CD4-positive, alpha-beta T cell treated with Interleukin-10 for 1 hour (primary cell): ENCODE measurements at regions not wholly inside any gene's neighbourhood (a gene's known extent, or its start where the extent isn't known, plus 50 kb on each side); places are given as distances from the start of the nearest gene placed in this dataset.

ENCODE experiments used
- DNase-seq: peaks from one replicate; pipeline ENCODE4 v3.0.0-alpha.2; 2020

DNA sequence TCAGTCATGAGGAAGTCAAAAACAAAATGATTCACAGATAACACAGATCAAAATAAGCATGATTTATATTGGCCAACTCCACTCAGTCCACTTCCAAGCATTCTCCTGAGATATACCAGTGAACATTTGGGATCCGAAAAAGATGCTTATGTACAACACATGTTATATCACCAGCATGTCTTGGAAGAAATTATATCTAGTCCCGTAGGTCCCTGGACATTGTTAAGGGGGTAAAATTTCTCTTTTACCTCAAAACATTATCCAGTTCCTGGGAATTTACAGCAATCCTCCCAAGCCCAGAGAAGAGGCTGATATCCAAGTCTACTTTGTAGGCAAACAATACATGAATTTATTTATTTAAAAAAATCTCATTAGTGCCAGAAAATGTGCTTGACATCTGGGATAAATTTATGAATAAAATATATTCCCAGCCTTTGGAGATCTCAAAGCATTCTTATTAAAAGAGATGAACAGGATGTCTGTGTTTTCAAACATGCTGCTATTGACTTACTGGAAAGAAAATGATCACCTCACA, 582.2 kb upstream of the ZWINT start:
- no peak for DNase-seq

DNA sequence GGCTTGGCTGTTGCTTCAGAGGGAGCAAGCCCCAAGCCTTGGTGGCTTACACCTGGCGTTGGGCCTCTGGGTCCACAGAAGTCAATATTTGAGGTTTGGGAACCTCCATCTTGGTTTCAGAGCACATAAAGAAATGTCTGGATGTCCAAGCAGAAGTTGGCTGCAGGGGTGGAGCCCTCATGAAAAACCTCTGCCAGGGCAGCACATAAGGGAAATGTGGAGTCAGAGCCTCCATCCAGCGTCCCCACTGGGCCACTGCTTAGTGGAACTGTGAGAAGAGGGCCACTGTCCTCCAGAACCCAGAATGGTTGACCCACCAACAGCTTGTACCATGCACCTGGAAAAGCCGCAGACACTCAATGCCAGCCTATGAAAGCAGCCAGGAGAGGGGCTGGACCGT, 573.5 kb upstream of the ZWINT start:
- no peak for DNase-seq

DNA sequence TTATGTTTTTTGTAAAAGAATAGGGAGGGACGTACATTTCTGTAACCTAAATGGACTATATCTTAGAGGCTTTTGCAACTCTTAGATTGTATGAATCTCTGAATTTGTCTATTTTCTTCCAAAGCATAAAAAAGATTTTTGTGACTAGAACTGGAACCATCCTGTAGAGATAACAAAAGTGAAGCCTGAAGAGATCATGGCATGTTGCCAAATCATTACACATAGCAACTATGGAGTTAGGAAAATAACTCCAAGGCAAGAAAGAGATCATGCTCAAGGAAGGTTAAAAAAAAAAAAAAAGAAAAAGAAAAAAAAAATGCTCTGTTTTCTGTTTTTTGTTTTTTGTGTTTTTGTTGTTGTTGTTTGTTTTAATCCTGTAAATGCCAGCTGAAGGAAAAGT, 567.7 kb upstream of the ZWINT start:
- DNase-seq: no peak

DNA sequence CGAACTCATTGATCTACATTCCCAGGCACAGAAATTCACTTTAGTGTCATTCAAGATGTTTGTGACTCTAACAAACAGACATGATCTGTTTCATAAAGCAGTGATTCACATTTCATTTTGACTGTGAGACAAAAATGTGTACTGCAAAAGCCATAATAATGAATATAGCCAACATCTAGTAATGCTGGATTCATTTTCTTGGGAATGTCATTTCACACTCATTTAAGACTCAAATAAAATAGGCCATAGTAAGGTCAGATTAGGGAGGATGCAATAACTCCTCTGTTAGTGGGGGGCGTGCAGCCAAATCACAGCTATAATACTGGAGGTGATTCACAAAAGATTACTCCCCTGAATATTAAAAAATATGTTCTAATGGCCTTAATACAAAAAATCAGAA, 566.6 kb upstream of the ZWINT start:
- no peak for DNase-seq

DNA sequence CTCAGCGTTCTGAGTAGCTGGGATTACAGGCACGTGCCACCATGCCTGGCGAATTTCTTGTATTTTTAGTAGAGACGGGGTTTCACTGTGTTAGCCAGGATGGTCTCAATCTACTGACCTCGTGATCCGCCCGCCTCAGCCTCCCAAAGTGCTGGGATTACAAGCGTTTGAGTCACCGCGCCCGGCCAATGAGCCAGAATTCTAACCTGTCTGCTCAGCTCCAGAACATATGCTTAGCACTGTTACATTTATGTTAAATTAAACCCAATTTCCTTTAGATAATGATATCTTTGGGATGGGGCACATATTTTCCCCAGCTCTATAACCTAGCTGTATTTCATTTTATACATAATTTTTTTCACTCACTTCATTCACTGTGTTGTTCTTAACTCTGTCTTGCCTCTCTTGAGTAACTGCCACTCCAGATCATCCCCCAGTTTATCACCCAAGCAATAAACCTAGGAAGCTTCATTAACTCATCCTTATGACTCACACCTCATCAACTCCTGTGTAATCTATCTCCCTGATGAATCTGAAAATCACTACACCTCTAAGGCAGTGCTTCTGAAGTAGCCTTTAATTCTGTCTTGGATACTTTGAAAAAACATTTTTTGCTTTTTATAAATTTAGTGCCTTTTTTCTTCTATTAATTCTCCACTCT, 559.7 kb upstream of the ZWINT start:
- no peak for DNase-seq

DNA sequence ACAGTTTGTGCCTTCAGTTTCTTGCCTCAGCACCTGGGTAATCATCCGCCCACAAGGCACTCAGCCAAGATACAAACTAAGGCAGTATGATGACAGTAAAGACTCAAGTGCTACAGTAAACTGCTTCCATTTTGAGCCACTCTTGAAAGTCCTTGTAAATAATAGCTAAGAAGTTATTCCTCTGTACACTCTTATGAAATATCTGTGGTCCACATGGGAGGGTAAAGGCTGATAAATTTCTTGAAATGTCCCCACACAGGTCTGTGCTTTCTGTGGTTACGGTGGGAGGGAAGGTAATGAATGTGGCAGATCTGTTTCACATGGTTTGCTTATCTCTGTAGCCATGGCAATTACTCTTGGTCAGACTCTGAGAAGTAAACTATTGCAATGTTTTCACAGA, 551.0 kb upstream of the ZWINT start:
- DNase-seq: no peak

DNA sequence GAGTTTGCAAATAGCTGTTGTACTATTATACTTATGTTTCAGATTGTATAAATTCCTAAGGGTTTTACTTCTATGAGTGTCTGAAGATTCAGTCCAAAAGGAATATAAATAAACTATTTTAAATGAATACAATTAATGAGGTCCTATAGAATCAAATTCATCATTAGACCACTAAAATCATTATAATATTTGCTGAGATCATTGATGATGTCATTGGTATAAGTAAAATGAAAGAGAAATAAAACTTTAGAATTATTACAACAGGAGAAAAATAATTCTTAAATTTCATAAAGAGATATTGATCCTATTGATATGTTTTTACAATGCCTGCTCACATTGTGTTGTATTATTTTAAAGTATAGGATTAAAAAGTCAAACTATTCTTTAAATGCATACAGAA, 544.0 kb upstream of the ZWINT start:
- no peak for DNase-seq

DNA sequence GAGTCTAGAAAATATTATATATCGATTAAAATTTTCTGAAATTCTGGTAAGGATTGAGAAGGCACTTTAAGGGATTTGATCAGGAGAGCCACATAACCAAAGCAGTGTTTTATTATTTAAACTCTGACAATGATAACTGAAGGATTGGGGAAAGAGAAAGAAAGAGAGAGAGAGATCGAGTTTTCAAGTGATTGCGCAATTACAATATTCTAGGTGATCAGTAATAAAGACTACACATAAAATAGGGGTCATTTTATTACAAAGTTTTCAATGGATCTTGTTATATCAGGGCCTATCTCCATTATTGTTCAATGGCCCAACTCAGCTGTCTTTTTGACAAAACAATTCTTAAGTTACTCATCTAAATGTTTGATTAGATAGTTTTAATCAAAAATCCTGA, 541.5 kb upstream of the ZWINT start:
- no peak for DNase-seq

DNA sequence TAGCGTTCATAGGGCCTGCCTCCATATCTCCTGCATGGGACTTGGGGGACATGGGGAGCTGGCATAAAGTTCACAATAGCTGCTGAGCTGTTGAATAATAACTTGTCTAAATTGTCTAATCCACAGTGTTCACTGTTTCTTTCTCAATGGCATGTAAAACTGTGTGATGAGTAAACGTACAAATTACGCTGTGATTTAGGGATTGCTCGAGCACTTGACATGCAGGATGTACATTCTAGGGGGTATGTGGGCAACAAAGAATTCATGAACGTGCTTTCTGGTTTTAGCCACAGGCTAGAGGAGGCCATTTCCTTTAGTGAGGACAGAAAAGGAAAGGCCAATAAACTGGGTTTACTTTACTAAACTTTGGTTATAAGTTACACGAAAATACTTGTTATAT, 534.2 kb upstream of the ZWINT start:
- DNase-seq: no peak

DNA sequence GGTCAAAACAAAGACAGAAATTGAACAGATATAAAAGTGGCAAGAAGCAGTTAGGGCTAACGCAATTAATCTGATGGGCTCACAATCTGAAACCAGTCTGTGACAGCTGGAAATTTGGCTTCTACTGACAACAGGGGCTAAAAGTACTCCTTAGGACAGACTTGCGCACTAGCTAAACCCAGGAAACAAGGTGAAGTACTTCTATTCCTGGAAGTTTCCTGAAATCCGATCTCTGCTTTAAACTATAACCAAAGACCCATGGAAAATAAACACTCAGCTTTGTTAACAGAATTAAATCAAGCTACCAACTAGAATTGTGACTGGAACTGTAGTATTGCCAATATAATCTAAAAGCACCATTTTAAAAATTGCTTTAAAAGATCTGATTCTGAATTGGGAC, 520.2 kb upstream of the ZWINT start:
- no peak for DNase-seq

DNA sequence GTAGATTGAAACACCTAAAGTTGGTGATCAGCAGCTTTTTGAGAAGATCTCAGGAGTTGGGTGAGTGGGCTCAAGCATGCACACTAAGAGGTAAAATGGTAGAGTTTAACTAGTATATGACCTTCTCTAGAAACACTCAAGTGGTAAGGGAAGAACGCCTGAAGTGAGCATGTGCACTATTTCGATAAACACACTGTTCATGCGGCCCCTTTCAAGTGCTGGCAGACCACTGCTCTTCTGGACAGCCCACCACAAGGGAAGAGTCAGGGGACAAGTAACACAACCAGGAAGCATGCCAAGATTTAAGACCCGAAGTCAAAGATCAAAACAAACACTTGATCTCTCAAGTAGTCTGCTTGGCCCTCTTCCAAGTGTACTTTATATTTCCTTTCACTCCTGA, 519.5 kb upstream of the ZWINT start:
- no peak for DNase-seq

DNA sequence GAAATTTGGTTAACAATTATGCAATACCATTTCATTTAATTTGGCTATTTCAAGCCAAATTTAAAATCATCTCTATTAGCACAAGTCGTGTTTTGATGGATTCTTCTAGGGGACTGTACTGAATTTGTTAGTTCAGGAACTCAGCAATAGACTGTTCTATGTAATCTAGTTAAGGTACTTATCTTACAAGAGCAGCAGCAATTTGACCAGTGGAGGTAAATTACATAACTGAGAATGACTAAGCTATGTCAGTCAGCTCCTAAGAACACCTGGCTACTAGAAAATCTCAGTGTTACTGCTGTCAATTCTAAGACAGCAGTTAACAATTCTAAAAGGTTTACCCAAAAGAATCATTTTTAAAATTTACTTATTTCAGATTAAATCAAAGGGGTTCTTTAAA, 513.9 kb upstream of the ZWINT start:
- DNase-seq: no peak

DNA sequence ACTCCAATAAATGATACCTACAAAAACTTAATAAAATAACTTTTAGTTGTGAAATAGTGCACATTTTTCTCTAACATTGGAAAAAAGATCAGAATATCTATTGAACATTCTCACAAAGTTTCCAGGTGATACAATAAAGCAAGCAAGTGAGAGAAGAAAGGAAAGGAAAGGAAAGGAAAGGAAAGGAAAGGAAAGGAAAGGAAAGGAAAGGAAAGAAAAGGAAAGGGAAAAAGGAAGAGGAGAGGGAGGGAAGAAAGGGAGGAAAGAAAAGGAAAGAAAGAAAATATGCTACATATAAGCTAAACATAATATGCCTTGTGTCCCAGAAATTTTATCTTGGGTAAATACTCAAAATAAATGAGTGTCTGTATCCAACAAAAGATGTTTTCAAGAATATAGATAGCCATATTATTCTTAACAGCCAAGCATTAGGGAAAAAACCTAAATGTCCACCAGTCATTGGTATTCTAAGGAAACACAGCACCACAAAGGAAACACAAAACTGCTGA, 510.2 kb upstream of the ZWINT start:
- no peak for DNase-seq

DNA sequence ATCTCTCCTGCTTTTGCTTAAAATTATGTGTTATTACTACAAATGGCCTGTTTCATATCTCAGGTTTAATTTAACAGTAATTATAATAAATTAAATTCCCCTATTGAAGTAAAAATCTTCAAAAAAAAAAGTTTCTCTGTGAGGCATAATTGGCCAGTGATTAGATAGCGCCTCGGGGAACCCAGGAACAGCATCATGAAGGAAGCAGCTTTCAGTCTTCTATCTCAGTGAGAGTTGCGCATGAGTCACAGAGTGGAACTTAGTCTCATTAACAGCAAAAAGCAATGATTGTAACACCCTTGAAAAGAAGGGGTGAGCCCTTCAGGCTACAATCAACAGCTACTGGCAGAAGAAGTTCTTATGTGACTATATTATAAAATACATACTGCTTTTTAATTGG, 506.2 kb upstream of the ZWINT start:
- DNase-seq: no peak

DNA sequence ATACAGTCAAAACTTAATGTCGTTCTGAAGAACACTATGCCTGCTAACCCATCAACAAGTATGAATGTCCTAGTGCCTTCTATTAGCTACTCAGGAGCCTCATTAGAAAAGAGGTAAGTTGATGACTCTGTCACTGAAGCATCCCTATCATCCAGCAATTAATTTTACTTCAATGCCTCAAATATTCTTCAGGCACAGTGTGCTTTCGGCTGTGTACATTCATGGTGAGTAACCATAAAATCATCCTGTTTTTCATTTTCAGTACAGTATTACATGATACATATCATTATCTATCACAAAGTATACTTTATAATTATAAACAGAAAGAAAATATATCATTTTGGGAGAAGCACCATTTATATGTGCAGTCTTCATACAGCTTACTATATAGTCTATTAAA, 495.5 kb upstream of the ZWINT start:
- DNase-seq: no peak

DNA sequence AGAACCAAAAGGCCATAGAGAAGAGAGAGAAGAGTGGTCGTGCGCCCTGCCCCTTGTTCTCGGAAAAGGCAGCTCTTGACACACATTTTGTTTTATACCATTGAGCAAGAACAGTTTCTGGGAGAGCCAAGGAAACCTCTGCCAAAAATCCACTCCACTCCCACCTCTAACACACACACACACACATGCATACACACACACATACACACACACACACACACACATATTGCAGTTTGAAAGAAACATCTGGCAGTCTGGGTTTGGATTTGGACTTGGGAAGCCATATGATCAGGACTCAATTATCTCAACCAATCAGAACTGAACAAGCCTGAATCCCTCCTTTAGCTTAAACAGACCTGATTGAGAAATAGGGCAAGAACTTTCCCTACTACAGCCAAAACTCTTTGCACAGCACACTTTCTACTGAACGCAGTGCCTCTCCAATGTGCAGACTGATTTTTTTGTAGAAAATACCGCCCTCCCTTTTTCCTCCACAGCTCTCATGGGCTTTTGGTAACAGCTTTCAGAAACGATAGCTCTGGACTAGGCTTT, 484.0 kb upstream of the ZWINT start:
- no peak for DNase-seq

DNA sequence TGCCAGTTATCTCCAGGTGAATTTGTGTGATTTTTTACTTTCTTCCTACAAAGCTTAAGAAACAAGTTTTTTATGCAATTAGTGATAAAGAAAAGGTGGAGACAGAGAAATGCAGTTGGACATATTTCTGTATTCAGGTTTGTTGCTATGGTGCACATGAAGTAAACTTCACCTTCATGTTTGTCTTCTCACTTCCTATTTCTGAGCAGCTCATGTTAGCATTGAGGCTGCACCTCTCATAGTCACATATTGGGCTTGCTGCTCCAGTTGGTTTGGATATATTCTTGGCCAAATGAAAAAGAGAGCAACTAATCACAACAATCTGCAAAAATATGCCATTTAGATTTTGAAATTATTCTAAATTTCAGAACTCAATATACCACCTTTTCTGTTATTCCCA, 475.6 kb upstream of the ZWINT start:
- DNase-seq: no peak

DNA sequence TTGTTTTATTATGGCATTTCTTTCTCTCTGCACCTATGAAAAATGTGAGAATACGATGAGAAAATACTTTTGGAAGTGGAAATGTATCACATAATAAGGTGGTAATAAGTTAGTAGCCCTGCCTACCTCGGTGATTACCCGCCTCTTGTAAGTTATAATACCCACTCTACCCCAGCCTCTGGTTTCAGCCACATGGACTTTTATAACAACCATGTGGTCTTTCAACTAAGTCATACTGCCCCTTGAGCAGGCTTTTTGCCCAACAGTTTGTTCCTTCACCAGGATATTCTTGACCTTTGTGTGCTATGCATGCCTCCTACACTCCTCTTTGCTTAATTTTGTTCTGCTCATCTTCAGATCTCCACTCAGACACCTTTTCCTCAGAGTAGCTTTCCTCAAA, 470.6 kb upstream of the ZWINT start:
- DNase-seq: no peak

DNA sequence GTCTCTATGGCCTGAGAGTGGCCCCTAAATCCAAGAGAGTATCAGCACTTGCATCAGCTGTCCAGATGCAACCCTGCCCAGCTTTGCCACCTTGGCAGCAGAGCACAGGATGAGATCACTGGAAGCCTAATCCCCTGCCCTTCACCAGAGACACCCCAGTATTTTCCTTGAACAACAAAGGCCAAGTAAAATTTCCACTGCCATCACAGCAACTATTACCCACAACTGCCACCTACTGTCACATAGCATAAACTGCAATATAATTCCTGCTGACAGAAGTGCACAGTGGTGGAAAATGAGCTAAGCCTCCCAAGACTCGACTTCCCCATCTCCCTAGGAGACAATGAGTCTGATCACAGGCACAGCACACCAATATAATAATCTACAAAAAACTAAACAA, 462.8 kb upstream of the ZWINT start:
- no peak for DNase-seq

DNA sequence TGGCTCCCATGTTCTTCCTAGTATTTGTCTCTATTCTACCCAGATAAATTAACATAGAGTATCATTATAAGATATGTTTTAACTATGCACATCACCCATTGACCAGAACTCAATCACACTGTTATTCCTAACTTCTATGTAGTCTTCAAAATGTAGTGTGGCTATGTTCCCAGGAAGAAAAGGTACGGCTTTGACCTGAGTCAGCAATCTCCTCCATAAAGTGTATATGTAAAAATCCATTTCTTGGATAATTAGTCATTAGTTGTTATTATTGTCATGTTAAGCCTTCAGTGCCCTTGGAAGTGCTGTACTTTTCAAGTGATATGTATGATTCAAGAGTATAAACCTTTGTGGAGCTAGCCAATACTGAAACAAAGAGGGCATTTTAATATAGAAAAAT, 444.0 kb upstream of the ZWINT start:
- no peak for DNase-seq

DNA sequence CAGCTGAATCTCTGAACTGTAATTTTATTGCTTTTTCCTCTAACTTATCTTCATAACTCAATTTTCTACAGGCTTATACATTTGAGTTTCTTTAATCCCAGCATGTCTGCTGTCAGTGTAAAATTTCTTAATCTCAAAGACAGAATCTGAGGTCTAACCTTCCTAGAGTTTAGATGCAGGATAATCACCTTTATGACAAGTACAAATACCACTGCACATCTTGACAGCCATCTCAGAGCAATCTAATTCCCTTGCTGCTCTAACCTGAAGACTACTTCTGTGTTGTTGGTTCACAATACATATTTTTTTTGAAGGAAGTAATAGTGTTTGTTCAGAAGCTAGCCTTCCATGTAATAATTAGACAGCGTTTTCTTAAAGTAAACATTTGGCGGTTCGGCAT, 424.2 kb upstream of the ZWINT start:
- no peak for DNase-seq

DNA sequence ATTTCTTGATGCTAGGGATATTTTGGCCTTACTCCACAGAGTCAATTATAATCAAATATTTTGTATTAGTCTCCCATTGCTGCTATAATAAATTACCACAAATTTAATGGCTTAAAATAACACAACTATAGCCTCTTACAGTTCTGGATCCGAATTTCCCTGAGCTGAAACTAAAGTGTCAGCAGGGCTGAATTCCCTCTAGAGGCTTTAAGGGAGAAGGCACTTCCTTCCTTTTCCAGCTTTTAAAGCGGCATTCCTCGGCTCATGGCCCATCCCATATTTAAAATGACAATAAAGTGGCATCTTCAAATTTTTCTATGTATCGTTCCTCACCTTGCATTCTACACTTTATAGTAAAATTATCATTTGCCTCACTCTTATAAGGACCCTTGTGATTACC, 421.4 kb upstream of the ZWINT start:
- DNase-seq: no peak

DNA sequence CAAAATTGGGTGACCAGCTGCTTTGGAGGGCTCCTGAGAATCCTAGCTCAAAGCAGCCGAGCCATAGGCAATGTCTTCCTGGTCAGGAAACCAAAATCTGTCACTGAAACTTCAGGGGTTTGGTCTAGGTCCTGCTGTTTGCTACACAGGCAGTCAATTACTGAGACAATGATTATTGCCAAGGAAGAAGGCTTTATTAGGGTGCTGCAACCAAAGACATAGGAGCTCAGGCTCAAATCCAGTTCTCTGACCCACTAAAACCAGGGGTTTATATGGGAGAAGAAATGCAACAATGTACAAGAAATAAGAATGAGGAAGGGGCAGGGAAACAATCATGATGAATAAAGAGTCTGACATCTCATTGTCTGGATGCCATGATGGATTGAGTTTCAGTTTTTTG, 410.3 kb upstream of the ZWINT start:
- no peak for DNase-seq

DNA sequence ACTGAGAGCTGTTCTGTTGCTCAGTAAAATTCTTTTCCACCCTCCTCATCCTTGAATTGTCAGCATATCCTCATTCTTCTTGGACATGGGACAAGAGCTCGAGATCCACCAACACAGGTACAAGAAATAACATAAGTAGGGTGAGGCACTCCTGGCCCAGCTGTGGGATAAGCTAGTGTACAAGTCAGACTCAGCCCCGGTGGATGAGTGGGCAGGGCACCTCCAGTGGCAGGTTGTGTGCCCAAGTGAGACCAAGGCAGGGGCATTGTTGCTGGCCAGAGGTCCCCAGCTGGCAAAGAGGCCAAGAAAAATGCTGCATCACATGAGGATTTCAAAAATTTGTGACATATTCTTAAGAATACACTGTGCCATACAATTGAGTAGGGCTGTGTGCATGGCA, 402.0 kb upstream of the ZWINT start:
- DNase-seq: no peak

DNA sequence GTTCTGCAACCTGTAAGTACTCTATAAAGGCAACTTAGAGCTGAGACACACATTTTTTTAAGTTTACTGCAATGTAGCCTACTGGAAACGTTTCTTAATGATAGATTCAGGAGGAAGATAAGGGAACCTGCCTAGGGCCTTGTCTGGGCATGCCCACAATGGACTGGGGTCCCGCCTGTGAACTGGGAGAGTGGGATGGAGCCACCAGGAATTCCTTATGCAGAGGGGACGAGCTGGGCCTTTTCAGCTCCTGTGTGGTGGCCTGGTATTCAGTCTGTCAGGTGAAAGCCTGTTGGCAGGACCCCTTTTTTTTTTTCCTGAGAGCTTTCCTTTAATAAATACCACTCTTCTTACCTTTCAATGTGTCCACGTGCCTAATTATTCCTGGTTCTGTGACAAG, 384.4 kb upstream of the ZWINT start:
- no peak for DNase-seq
